MM.1S (cell line): ENCODE measurements at regions not wholly inside any gene's neighbourhood (a gene's known extent, or its start where the extent isn't known, plus 50 kb on each side); places are given as distances from the start of the nearest gene placed in this dataset.

Experiments
- DNase-seq: peaks from one replicate; pipeline ENCODE4 v3.0.0-alpha.2; 2015
- H2AFZ ChIP-seq: fragments of 300-600 bp; sonication (generic); 2 replicates; pipeline ENCODE4 v1.6.0; 2016; ENCODE audit warnings: antibody characterized with exemption, low read length
- H3F3A ChIP-seq: fragments of 300-600 bp; sonication (generic); 2 replicates; pipeline ENCODE4 v1.6.1; 2016; ENCODE audit warnings: mild to moderate bottlenecking, antibody characterized with exemption, low read length, moderate library complexity, mixed read lengths; ENCODE audit not compliant: insufficient read depth
- H3K27ac ChIP-seq: fragments of 300-600 bp; sonication (generic); 2 replicates; pipeline ENCODE4 v1.5.1; 2016; ENCODE audit warnings: mild to moderate bottlenecking, low read length
- H3K27me3 ChIP-seq: fragments of 300-600 bp; sonication (generic); replicated peaks from 2 replicates; pipeline ENCODE4 v1.6.0; 2016; ENCODE audit warnings: low read length; ENCODE audit not compliant: insufficient read depth
- H3K36me3 ChIP-seq: fragments of 300-600 bp; sonication (generic); replicated peaks from 2 replicates; pipeline ENCODE4 v1.6.1; 2016; ENCODE audit warnings: mild to moderate bottlenecking, low read length, mixed read lengths; ENCODE audit not compliant: insufficient read depth
- H3K4me1 ChIP-seq: fragments of 300-600 bp; sonication (generic); 2 replicates; pipeline ENCODE4 v1.6.1; 2016; ENCODE audit warnings: low read length, mixed read lengths
- H3K4me2 ChIP-seq: fragments of 300-600 bp; sonication (generic); 2 replicates; pipeline ENCODE4 v1.6.0; 2016; ENCODE audit warnings: low read depth, low read length
- H3K4me3 ChIP-seq: fragments of 300-600 bp; sonication (generic); 2 replicates; pipeline ENCODE4 v1.5.1; 2016; ENCODE audit warnings: low read length, mixed read lengths
- H3K79me2 ChIP-seq: fragments of 300-600 bp; sonication (generic); 2 replicates; pipeline ENCODE4 v1.6.1; 2016; ENCODE audit warnings: mixed run types, low read length, mixed read lengths
- H3K9ac ChIP-seq: fragments of 300-600 bp; sonication (generic); 2 replicates; pipeline ENCODE4 v1.6.1; 2016; ENCODE audit warnings: low read length, mixed read lengths
- H3K9me2 ChIP-seq: fragments of 300-600 bp; sonication (generic); replicated peaks from 2 replicates; pipeline ENCODE4 v1.6.1; 2016; ENCODE audit warnings: mild to moderate bottlenecking, low read length, mixed read lengths; ENCODE audit not compliant: insufficient read depth
- H3K9me3 ChIP-seq: fragments of 300-600 bp; sonication (generic); replicated peaks from 2 replicates; pipeline ENCODE4 v1.6.1; 2016; ENCODE audit warnings: mild to moderate bottlenecking, low read length, mixed read lengths; ENCODE audit not compliant: insufficient read depth
- H4K20me1 ChIP-seq: fragments of 300-600 bp; sonication (generic); 2 replicates; pipeline ENCODE4 v1.6.1; 2016; ENCODE audit warnings: mild to moderate bottlenecking, low read length, moderate library complexity, mixed read lengths; ENCODE audit not compliant: insufficient read depth
- CTCF ChIP-seq: fragments of 300-600 bp; sonication (generic); IDR thresholded peaks from 2 replicates; pipeline ENCODE4 v1.5.1; 2016; ENCODE audit warnings: antibody characterized with exemption, low read length, mixed read lengths
- EZH2 ChIP-seq: fragments of 300-600 bp; sonication (generic); optimal IDR thresholded peaks from 2 replicates; pipeline ENCODE3; 2017; ENCODE audit warnings: low read depth, mild to moderate bottlenecking, antibody characterized with exemption, low read length, mixed read lengths
- EZH2phosphoT487 ChIP-seq: fragments of 300-600 bp; sonication (generic); IDR thresholded peaks from 2 replicates; pipeline ENCODE4 v1.6.1; 2018; ENCODE audit warnings: antibody characterized with exemption, low read length

- TF ChIP-seq EZH2, result no peak
- TF ChIP-seq EZH2phosphoT487, result no peak
- no peak for TF ChIP-seq CTCF
- H3K4me3 ChIP-seq, result no peak overlapping the region
Observed at GRCh38 chr16:5993356-5993755, 895.8 kb upstream of the EEF2KMT start.

DNA sequence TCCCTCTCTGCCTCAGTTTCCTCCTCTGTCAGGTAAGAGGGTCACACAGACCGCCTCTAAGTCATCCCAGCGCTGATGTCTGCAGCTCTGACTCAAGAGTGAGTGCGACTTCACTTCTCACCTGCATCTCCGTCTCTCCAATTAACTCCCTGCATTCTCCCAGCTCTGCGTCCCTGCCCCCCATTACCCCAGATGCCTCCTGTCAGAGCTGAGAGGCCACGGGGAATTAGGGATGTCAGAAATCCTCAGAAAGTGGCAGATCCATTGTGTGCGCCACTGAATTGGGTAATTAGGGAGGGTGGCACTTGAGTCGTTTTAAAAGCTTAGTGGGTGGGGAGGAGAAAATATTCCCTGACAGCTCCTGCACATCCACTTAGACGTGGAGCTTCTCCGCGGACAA lies 885.4 kb upstream of the EEF2KMT start:
- no peak overlapping the region for H2AFZ ChIP-seq
- TF ChIP-seq EZH2 (no peak), CTCF (no peak), EZH2phosphoT487 (no peak)
- no peak for DNase-seq
- no peaks in the 10 kb centered on the region for H3K36me3 ChIP-seq
- H3F3A ChIP-seq, result no peaks in the 10 kb centered on the region
- H3K4me3 ChIP-seq, result no peak overlapping the region
- no peak overlapping the region for H3K27ac ChIP-seq
- no peaks in the 10 kb centered on the region for H3K27me3 ChIP-seq
- H3K4me1 ChIP-seq, result peaks cover 13% of the 10 kb centered on the region
- H3K9ac ChIP-seq, result no peak overlapping the region
- H3K9me3 ChIP-seq, result no peaks in the 10 kb centered on the region
- no peaks in the 10 kb centered on the region for H4K20me1 ChIP-seq
- H3K79me2 ChIP-seq, result no peaks in the 10 kb centered on the region
- no peaks in the 10 kb centered on the region for H3K9me2 ChIP-seq
- H3K4me2 ChIP-seq, result no peak overlapping the region

More at GRCh38 chr16:5993356-5993755, 895.8 kb upstream of the EEF2KMT start:
- Histone ChIP-seq H3K9ac (no peak overlapping the region), H3K27me3 (no peaks in the 10 kb centered on the region), H3K4me2 (no peak overlapping the region), H3K9me3 (no peaks in the 10 kb centered on the region), H3F3A (no peaks in the 10 kb centered on the region), H2AFZ (no peak overlapping the region), H3K4me1 (no peaks in the 10 kb centered on the region), H4K20me1 (no peaks in the 10 kb centered on the region), H3K79me2 (no peaks in the 10 kb centered on the region), H3K27ac (no peak overlapping the region), H3K9me2 (no peaks in the 10 kb centered on the region), H3K36me3 (no peaks in the 10 kb centered on the region)
- no peak for DNase-seq

DNA sequence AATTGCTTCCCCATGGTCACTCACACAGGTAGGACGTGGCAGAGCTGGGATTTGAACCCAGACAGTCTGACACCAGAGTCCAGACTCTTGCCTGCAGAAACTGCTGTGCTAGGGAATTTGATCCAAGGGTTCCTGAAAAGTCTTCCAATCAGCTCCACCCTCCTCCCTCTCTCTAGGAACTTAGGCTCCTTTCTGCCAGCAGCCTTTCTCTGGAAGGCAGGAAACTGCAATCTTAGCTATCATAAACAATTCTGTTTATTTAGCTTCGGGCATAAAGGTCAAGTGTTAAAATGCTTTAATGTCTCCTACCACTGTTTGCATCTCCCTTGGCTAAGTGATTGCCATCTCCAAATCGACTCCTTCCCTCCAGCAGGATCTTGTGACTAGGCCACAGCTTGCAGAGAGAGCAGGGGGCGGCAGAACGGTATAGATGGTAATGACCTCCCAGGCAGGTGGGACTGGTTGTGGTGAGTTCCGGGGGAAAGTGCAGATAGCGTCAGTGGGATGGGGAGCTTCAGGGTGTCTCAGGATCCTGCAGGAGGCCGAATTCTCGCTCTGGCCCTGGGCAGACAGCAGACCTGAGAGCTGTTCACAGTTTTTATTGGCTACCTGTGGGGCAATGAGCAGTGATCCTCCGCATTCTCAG lies 882.4 kb upstream of the EEF2KMT start:
- Histone ChIP-seq H3K9me3 (no peaks in the 10 kb centered on the region), H3K9ac (no peak overlapping the region), H4K20me1 (no peaks in the 10 kb centered on the region), H3K27ac (peak overlapping the region; percentile 20; the same call in 1 of the 2 replicates), H3K9me2 (no peaks in the 10 kb centered on the region), H3K4me3 (no peak overlapping the region), H3K4me2 (peak overlapping the region; percentile 43; the same call in 1 of the 2 replicates), H3K36me3 (no peaks in the 10 kb centered on the region), H2AFZ (peak overlapping the region; percentile 19; the same call in 1 of the 2 replicates), H3F3A (no peaks in the 10 kb centered on the region), H3K27me3 (no peaks in the 10 kb centered on the region), H3K4me1 (peaks cover 13% of the 10 kb centered on the region), H3K79me2 (no peaks in the 10 kb centered on the region)
- TF ChIP-seq EZH2 (no peak), CTCF (no peak), EZH2phosphoT487 (no peak)
- DNase-seq, result no peak
